ENCODE measurements at regions not wholly inside any gene's neighbourhood (a gene's known extent, or its start where the extent isn't known, plus 50 kb on each side); places are given as distances from the start of the nearest gene placed in this dataset.
"Not testable (repeated sequence)": the region's sequence is repeated elsewhere in the genome, so short reads cannot be mapped to it uniquely, and the experiment has no call there.

- not testable (repeated sequence) for TF ChIP-seq POLR2A, CTCF, POLR2AphosphoS5 (IDR thresholded peaks at IDR 0.05)
These were observed 98.2 kb downstream of the OR4F16 start for GRCh38 chr1:588211-588610.
